OCI-LY7 (cell line): ENCODE measurements at regions not wholly inside any gene's neighbourhood (a gene's known extent, or its start where the extent isn't known, plus 50 kb on each side); places are given as distances from the start of the nearest gene placed in this dataset.

ENCODE experiments used
- BruUV-seq: library from RNA; stranded (reverse); fragments of 400-500 nt; replicated peaks from 2 replicates; lab custom pipeline; 2021; lab: Mats Ljungman, UMichigan
- CTCF ChIA-PET: fragments of 300-600 bp; sonication (Branson Sonifier 250); formaldehyde crosslinking; loops from one replicate; lab custom pipeline; 2022; ENCODE audit warnings: antibody characterized with exemption; ENCODE audit not compliant: unreplicated experiment; lab: Charles Lee
- POLR2A ChIA-PET: fragments of 300-600 bp; sonication (Branson Sonifier 250); formaldehyde crosslinking; loops from one replicate; lab custom pipeline; 2022; ENCODE audit warnings: antibody characterized with exemption; lab: Charles Lee
- DNase-seq: peaks from one replicate; pipeline ENCODE4 v3.0.0-alpha.2; 2015; ENCODE audit warnings: low spot score
- H2AFZ ChIP-seq: fragments of 200-600 bp; sonication (generic), shearing (Covaris generic); 2 replicates; pipeline ENCODE4 v1.6.1; 2014; ENCODE audit warnings: mild to moderate bottlenecking, antibody characterized with exemption, low read length, moderate library complexity
- H3K27ac ChIP-seq: fragments of 200-600 bp; sonication (generic); 2 replicates; pipeline ENCODE4 v1.5.1; 2014; ENCODE audit warnings: mixed run types, low read depth, mild to moderate bottlenecking, moderate library complexity, low read length, inconsistent platforms; ENCODE audit not compliant: poor library complexity, severe bottlenecking
- H3K36me3 ChIP-seq: fragments of 200-600 bp; sonication (generic); 2 replicates; pipeline ENCODE4 v1.6.1; 2014; ENCODE audit warnings: mild to moderate bottlenecking, antibody characterized with exemption, low read length, moderate library complexity, mixed read lengths; ENCODE audit not compliant: insufficient read depth
- H3K4me1 ChIP-seq: fragments of 200-600 bp; sonication (generic); 2 replicates; pipeline ENCODE4 v1.5.1; 2014; ENCODE audit warnings: mild to moderate bottlenecking, low read length; ENCODE audit not compliant: insufficient read depth, poor library complexity, severe bottlenecking
- H3K4me2 ChIP-seq: fragments of 200-600 bp; sonication (generic); 2 replicates; pipeline ENCODE4 v1.6.1; 2014; ENCODE audit warnings: mild to moderate bottlenecking, low read length
- H3K4me3 ChIP-seq: fragments of 200-600 bp; sonication (generic); 2 replicates; pipeline ENCODE4 v1.5.1; 2014; ENCODE audit warnings: mild to moderate bottlenecking, low read depth, low read length; ENCODE audit not compliant: poor library complexity, severe bottlenecking
- H3K79me2 ChIP-seq: fragments of 200-600 bp; sonication (generic); 2 replicates; pipeline ENCODE4 v1.6.1; 2016; ENCODE audit warnings: low read depth, mild to moderate bottlenecking, low read length, moderate library complexity, mixed read lengths; ENCODE audit not compliant: insufficient read depth
- H3K9me2 ChIP-seq: fragments of 200-600 bp; sonication (generic); 2 replicates; pipeline ENCODE4 v1.6.1; 2016; ENCODE audit warnings: mild to moderate bottlenecking, low read length, mixed read lengths; ENCODE audit not compliant: insufficient read depth
- H3K9me3 ChIP-seq: fragments of 200-600 bp; sonication (generic); 2 replicates; pipeline ENCODE4 v1.6.1; 2014; ENCODE audit warnings: mild to moderate bottlenecking, mixed run types, low read length, mixed read lengths
- H4K20me1 ChIP-seq: fragments of 200-600 bp; sonication (generic); 2 replicates; pipeline ENCODE4 v1.6.1; 2014; ENCODE audit warnings: mild to moderate bottlenecking, antibody characterized with exemption, low read length, moderate library complexity, mixed read lengths; ENCODE audit not compliant: insufficient read depth
- EZH2phosphoT487 ChIP-seq: fragments of 200-600 bp; sonication (generic); IDR thresholded peaks from 2 replicates; pipeline ENCODE4 v1.6.1; 2018; ENCODE audit warnings: low read depth, borderline replicate concordance, mild to moderate bottlenecking, mixed run types, antibody characterized with exemption, low read length, moderate library complexity, mixed read lengths
- intact Hi-C: fragments of 100-400 bp; cut with micrococcal nuclease; formaldehyde crosslinking; loops from one replicate; pipeline ENCODE4 v1.10.0; 2022; ENCODE audit not compliant: unreplicated experiment
- TF ChIP-seq, protein P1 (sequence below): fragments of 200-600 bp; sonication (generic); conservative IDR thresholded peaks from 2 replicates; pipeline ENCODE4 v1.5.1; 2014; ENCODE audit warnings: mild to moderate bottlenecking, antibody characterized with exemption, low read length, moderate library complexity, mixed read lengths

DNA sequence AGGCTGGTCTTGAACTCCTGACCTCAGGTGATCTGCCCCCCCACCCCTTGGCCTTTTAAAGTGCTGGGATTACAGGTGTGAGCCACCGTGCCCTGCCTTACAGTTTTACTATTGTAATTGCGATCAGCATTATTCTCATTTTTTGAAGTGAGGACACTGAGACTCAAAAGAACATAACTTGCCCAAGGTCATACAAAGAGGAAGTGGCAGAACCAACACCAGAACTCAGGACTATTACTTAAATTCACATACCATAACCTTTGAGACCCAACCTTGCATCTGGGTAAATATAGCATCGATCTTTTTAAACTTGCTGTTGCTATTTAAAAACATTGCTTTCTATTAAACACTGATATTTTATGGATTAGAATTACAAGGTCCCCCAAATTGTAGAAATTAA, 54.2 kb downstream of the FOXI1 start:
- no peaks in the 10 kb centered on the region for H3K79me2 ChIP-seq
- H3K4me1 ChIP-seq: peaks cover 8% of the 10 kb centered on the region
- H3K4me3 ChIP-seq: no peak overlapping the region
- no peaks in the 10 kb centered on the region for H3K9me3 ChIP-seq
- TF ChIP-seq, protein P1, sequence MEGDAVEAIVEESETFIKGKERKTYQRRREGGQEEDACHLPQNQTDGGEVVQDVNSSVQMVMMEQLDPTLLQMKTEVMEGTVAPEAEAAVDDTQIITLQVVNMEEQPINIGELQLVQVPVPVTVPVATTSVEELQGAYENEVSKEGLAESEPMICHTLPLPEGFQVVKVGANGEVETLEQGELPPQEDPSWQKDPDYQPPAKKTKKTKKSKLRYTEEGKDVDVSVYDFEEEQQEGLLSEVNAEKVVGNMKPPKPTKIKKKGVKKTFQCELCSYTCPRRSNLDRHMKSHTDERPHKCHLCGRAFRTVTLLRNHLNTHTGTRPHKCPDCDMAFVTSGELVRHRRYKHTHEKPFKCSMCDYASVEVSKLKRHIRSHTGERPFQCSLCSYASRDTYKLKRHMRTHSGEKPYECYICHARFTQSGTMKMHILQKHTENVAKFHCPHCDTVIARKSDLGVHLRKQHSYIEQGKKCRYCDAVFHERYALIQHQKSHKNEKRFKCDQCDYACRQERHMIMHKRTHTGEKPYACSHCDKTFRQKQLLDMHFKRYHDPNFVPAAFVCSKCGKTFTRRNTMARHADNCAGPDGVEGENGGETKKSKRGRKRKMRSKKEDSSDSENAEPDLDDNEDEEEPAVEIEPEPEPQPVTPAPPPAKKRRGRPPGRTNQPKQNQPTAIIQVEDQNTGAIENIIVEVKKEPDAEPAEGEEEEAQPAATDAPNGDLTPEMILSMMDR: no peak
- no peak for TF ChIP-seq EZH2phosphoT487
- H4K20me1 ChIP-seq: no peaks in the 10 kb centered on the region
- intact Hi-C loops: no loop called here
- no peak for DNase-seq
- H3K9me2 ChIP-seq: no peaks in the 10 kb centered on the region
- H3K4me2 ChIP-seq: no peak overlapping the region
- POLR2A ChIA-PET: interaction anchor here (0.6 kb wide), 1 partner anchor 20 kb away, joined by 3 read pairs; no protein-coding TSS in a partner anchor
- no peak overlapping the region for H2AFZ ChIP-seq
- H3K27ac ChIP-seq: no peak overlapping the region
- no TSS peak for BruUV-seq
- H3K36me3 ChIP-seq: no peaks in the 10 kb centered on the region
- CTCF ChIA-PET: no interaction called here

DNA sequence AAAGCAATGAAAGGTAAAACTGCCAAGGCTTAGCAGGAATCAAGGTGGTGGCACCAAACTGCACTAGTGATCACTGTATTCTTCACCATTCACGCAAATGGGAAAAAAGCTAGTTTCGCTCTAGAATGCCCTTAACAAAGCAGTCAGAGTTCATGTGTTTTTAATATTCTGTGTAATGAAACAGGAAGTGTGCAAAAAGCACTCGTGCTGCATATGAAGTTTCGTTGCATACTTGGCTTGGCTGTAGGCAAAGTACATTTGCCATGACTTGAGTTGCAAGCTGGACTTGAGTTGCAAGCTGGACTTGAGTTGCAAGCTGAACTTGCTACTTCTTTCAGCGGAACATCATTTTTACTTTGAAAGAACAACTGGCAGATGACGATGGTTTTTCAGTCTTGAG, 55.4 kb downstream of the FOXI1 start:
- no peak for DNase-seq
- ChIA-PET CTCF (no interaction called here), POLR2A (no interaction called here)
- H3K4me3 ChIP-seq: no peak overlapping the region
- H3K79me2 ChIP-seq: no peaks in the 10 kb centered on the region
- no peaks in the 10 kb centered on the region for H4K20me1 ChIP-seq
- H3K36me3 ChIP-seq: no peaks in the 10 kb centered on the region
- H3K9me2 ChIP-seq: no peaks in the 10 kb centered on the region
- no peak for TF ChIP-seq EZH2phosphoT487
- TF ChIP-seq, protein P1: no peak
- no peak overlapping the region for H3K27ac ChIP-seq
- no peaks in the 10 kb centered on the region for H3K4me1 ChIP-seq
- intact Hi-C loops: no loop called here
- no peaks in the 10 kb centered on the region for H3K9me3 ChIP-seq
- H3K4me2 ChIP-seq: peak overlapping the region; percentile 24; the same call in 1 of the 2 replicates
- H2AFZ ChIP-seq: 0 out of 2 replicates have a peak overlapping the region, but pooled peaks have one; percentile 12
- BruUV-seq: no TSS peak

DNA sequence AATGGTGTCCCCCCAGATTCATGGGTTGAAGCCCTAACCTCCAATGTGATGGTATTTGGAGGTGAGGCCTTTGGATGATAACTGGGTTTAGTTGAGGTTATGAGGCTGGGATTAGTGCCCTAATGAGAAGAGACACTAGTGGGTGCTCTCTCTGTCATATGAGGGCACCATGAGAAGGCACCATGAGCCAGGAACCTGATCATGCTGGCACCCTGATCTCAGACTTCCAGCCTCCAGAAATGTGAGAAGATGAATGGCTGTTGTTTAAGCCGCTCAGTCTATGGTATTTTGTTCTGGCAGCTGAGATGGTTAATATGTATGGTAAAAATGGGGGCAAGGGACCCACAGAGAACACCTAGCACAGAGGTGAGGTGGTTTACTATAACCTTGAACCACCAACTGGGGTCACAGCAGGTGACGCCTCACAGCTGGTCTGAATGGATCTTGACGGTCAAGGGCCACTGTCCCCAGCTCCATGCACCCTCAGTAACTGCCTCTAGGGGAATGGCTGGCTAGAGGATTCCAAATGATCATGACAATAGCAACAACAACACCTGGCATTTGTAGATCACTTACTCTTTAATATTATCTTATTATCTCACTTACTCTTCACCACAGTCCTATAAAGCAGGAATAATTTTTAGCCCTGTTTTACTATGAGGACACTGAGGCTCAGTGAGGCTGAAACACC, 57.1 kb downstream of the FOXI1 start:
- Histone ChIP-seq H3K9me2 (no peaks in the 10 kb centered on the region), H3K9me3 (no peaks in the 10 kb centered on the region), H3K27ac (no peak overlapping the region), H3K4me2 (no peak overlapping the region), H3K4me1 (no peaks in the 10 kb centered on the region), H2AFZ (no peak overlapping the region), H3K4me3 (no peak overlapping the region), H3K36me3 (no peaks in the 10 kb centered on the region), H3K79me2 (no peaks in the 10 kb centered on the region), H4K20me1 (no peaks in the 10 kb centered on the region)
- BruUV-seq: no TSS peak
- CTCF ChIA-PET: no interaction called here
- no peak for DNase-seq
- no peak for TF ChIP-seq EZH2phosphoT487
- TF ChIP-seq, protein P1: no peak
- intact Hi-C loops: no loop called here
- POLR2A ChIA-PET: no interaction called here
